GM03348 (cell line): ENCODE measurements at regions not wholly inside any gene's neighbourhood (a gene's known extent, or its start where the extent isn't known, plus 50 kb on each side); places are given as distances from the start of the nearest gene placed in this dataset.
"Not testable (repeated sequence)": the region's sequence is repeated elsewhere in the genome, so short reads cannot be mapped to it uniquely, and the experiment has no call there.

ENCODE experiments used
- DNase-seq: peaks from one replicate; pipeline ENCODE4 v3.0.0; 2012; ENCODE audit warnings: low spot score

- DNase-seq, result no peak
These were observed 64.0 kb downstream of the GPRASP3 start for GRCh38 chrX:102784550-102784949.

- no peak for DNase-seq
These were observed 66.7 kb downstream of the GPRASP3 start for GRCh38 chrX:102787283-102787682.

- no peak for DNase-seq
These were observed 87.8 kb downstream of the GPRASP3 start for GRCh38 chrX:102808336-102808735.

GRCh38 chrX:102818269-102818668, 97.7 kb downstream of the GPRASP3 start:
- DNase-seq, result not testable (repeated sequence)

DNA sequence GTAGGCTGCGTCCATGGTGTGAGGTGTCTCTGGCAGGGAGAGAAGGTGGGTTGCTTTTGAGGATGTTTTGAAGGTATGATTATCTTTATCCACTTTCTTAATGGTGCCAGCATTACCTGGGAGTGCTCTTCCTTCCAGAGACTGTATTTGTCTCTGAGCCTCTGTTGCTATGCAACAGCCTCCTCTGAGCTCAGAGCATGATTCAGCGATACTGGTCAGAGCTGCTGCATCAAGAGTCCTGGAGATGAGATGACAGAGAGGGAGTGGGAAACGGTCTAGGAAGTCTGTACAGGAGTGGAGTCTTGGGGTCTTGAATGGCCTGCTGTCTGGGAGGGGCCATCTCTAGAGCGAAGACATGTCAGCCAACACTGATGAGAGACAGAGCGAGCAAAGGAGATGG, 104.4 kb upstream of the RAB40AL start:
- peak; percentile 27 for DNase-seq

DNA sequence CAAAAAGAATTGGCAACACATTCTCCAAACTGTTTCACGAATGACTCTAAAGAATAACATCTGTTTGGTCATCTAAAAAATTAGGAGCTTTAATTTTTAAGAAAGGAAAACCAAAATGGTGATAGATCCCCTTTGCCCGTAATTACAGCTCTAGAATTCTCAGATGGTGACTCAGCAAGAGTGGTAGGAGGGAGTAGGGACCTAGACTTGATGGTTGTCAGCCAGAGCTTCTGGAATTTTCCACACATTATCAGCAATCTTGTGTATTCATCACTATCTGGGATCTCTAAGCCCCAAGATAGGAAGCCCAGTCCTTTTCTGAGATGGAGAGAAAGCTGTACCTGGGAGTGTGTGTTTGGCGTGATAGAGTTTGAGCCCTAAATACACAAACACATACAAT, 103.9 kb upstream of the RAB40AL start:
- DNase-seq, result peak; percentile 31

- peak; percentile 4 for DNase-seq
These were observed 101.4 kb upstream of the RAB40AL start for GRCh38 chrX:102835504-102836146.

GRCh38 chrX:102837847-102838246, 99.2 kb upstream of the RAB40AL start:
- no peak for DNase-seq

GRCh38 chrX:102840871-102841705, 96.0 kb upstream of the RAB40AL start:
- DNase-seq, result no peak

DNA sequence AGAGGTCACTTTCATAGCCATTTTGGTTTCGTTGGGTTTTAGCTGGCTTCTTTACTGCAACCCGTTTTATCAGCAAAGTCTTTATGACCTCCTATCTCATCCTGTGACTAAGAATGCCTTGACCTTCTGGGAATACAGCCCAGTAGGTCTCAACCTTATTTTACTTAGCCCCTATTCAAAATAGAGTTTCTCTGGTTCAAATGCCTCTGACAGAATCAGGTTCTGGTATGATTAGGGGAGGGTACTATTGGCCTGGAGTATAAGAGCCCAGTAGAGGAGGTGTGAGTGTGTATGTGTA, 95.4 kb upstream of the RAB40AL start:
- DNase-seq, result no peak

DNA sequence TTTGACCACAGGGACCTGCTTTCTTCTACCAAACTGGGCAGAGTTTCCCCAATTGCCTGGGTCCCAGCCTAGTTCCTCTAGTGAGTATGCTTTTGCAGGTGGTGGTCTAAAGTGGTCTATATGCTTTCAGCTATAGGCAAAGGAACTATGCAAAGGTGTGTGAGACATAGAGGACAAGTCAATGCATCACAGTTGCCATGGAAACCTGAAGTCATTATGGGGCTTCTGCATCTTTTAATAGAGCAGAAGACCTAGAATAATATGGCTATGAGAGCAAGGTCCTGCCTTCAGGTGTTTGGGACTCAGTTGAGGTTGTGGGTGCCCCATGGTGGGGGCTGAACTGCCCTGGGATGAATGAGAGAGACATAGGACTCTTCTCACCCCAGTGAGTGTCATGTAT, 92.1 kb upstream of the RAB40AL start:
- no peak for DNase-seq

DNA sequence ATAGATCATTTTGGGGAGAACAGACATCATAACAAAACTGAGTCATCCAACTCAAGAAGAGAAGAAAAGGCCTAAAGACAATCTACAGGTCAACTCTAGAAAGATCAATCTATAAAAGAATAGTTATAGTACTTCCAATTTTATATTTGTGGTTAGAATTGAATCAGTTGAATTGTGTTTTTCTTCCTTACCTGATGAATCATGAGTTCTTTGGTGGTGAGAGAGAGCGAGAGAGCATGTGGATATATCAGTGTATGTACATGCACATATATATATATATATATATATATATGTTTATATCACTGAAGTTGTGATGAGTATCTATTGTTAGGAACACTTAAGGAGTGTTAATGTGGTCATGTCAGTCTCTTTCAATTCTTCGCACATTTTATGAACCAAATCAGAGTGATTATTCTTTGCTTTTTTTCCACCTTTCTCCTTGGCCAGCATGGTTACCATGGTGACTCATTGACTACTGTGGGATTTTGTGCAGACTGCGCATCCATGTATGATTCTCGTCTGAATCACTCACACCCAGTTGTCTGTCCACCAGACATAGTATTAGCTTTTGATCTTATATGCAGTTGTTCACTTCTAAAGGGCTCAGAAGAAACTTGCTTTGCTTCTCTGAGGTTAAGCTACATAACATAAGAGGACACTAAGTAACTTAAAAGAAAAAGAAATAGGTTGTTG, 90.4 kb upstream of the RAB40AL start:
- DNase-seq, result peak; percentile 19

GRCh38 chrX:102847362-102847761, 89.7 kb upstream of the RAB40AL start:
- no peak for DNase-seq

DNA sequence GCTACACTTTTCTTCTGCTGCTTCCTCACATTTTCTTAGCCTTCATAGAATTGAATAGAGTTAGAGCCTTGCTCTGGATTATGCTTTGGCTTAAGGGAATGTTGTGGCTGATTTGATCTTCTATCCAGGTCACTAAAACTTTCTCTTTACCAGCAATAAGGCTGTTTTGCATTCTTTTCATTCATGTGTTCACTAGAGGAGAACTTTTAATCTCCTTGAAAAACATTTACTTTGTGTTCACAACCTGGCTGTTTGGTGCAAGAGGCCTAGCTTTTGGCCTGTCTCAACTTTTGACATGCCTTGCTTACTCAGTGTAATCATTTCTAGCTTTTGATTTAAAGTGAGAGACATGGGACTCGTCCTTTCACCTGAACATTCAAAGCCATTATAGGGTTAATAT, 87.7 kb upstream of the RAB40AL start:
- no peak for DNase-seq

- DNase-seq, result not testable (repeated sequence)
These were observed 78.1 kb upstream of the RAB40AL start for GRCh38 chrX:102858826-102859549.

- DNase-seq, result no peak
These were observed 77.6 kb upstream of the RAB40AL start for GRCh38 chrX:102859550-102859871.

DNA sequence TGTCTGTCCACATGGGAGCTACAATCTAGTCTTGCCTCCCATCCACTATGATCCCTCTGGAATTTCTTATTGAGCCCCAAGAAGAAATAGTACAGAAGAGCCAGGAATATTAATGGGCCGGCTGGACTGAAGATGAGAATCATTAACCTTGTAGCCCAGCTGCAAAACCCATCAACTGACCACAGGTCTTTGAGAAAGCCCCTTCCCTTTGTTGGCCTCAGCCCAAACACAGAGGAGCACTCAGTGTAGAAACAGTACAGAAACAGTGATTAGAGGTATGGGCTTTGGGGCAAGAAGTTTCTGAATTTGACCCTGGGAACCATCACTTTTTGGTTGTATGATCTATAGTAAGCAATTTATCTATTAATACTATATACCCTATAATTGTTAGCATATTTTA, 76.8 kb upstream of the RAB40AL start:
- no peak for DNase-seq

DNA sequence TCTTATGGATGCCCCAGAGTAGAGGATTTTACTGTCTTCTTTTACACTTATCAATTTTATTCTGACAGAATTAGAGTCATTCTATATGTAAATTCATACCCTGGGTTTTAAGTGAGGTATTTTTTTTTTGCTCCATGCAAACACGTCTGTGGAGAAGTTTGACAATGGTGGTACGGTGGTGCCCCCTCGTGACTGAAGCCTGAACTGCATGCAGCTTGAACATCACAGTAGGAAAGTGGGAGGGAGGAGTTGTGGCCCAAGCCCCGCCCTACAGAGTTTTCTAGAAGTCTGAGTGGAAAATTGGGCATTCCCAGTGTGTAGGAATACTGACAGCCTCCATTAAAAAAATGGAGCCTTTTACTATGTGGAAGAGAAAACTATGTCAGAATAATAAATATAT, 73.3 kb upstream of the RAB40AL start:
- DNase-seq, result peak; percentile 71

DNA sequence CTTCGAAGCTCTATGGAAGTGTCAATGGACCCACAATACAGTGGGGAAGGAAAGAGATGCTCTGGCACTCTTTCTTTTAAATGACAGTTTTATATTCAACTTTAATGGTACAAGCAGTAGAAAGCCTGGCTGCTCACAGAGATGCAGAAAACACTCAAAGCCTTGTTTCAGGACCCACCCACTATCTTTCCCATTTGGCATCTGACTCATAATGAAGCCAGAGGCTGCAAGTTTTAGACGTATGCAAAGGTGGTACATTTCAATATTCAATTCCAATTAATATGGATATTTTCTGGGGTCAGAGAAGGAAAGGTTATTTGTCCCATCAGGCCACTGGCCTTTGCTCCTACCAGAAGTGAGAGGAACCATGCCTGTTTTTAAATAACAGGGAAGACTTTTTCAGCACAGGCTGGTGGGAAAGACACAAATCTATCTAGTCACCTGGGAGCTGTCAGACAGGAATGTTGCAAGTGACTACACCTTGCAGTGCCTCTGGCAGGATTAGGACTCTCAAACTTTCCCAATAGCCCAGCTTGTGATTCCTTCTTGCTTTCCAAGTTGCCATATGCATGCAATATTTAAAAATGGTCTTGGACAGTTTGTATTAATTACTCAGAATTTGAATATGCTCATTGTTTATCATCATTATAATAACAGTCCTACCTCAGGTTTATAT, 70.0 kb upstream of the RAB40AL start:
- no peak for DNase-seq

DNA sequence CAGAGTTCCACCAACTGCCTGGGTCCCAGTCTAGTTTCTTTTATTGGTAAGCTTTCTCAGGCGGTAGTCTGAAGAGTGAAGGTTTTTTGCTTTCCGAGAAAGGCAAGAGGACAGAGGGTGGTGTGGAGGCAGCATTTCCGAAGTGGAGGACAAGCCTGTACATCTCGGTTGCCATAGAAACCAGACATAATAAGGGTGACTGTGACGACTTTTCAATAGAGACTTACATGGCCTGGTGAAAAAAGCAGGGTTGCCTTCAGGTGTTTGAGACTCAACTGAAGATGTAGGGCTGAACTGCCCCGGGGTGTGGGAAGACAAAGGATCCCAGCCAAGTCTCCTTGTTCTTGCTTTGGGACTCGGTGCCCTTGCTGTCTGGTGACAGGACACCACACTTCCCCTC, 53.6 kb upstream of the RAB40AL start:
- no peak for DNase-seq
